BLaER1 treated with 17β-estradiol and CSF1 and Interleukin-3, amounts not matched to agents 10 nM and 100 nM (cell line): ENCODE measurements at regions not wholly inside any gene's neighbourhood (a gene's known extent, or its start where the extent isn't known, plus 50 kb on each side); places are given as distances from the start of the nearest gene placed in this dataset.

Experiments used
- H3K27ac ChIP-seq, 11 experiments: shearing (Covaris generic); formaldehyde crosslinking; 2 replicates each; pipeline ENCODE4 v1.8.1; 2022
- H3K27me3 ChIP-seq, 11 experiments: shearing (Covaris generic); formaldehyde crosslinking; 2 replicates each; pipeline ENCODE4 v1.8.1; 2022
- H3K36me3 ChIP-seq, 11 experiments: shearing (Covaris generic); formaldehyde crosslinking; 2 replicates each; pipeline ENCODE4 v1.8.1; 2022
- H3K4me1 ChIP-seq, 10 experiments: shearing (Covaris generic); formaldehyde crosslinking; 2 replicates each; pipeline ENCODE4 v1.8.1; 2022
- H3K4me2 ChIP-seq, 11 experiments: shearing (Covaris generic); formaldehyde crosslinking; 2 replicates each; pipeline ENCODE4 v1.8.1; 2022
- H3K4me3 ChIP-seq, 10 experiments: shearing (Covaris generic); formaldehyde crosslinking; 2 replicates each; pipeline ENCODE4 v1.8.1; 2022
- H3K9ac ChIP-seq, 11 experiments: shearing (Covaris generic); formaldehyde crosslinking; 2 replicates each; pipeline ENCODE4 v1.8.1; 2022
- H3K9me3 ChIP-seq, 11 experiments: shearing (Covaris generic); formaldehyde crosslinking; replicated peaks in 1 of 11; 2 replicates each; pipeline ENCODE4 v1.8.1; 2022
- H4K20me1 ChIP-seq, 11 experiments: shearing (Covaris generic); formaldehyde crosslinking; 2 replicates each; pipeline ENCODE4 v1.8.1; 2022
- Cebpa-rat ChIP-seq, 11 experiments: shearing (Covaris generic); IDR thresholded peaks; 2 replicates each; pipeline ENCODE4 v1.8.1; 2022

- no peaks in the 10 kb centered on the region for H3K36me3 ChIP-seq
- no peak overlapping the region for H3K4me2 ChIP-seq
- H3K9ac ChIP-seq: no peak overlapping the region
- no peaks in the 10 kb centered on the region for H4K20me1 ChIP-seq
- no peak overlapping the region for H3K27ac ChIP-seq
- no peaks in the 10 kb centered on the region for H3K27me3 ChIP-seq
- no peak for TF ChIP-seq Cebpa-rat (IDR thresholded peaks at IDR 0.05)
- H3K9me3 ChIP-seq: no peaks in the 10 kb centered on the region
- no peak overlapping the region for H3K4me3 ChIP-seq
- H3K4me1 ChIP-seq: no peaks in the 10 kb centered on the region
These were observed 345.2 kb upstream of the RSPO3 start for GRCh38 chr6:126773112-126773805.

GRCh38 chr6:126779331-126779730 is 339.1 kb upstream of the RSPO3 start:
- Histone ChIP-seq H3K4me3 (no peak overlapping the region), H3K9ac (no peak overlapping the region), H3K4me1 (peaks cover 0 to 7% (median 0%) of the 10 kb centered on the region in 10 experiments; a peak in 1 of 20 replicates), H3K4me2 (no peak overlapping the region), H3K36me3 (no peaks in the 10 kb centered on the region), H4K20me1 (no peaks in the 10 kb centered on the region), H3K9me3 (no peaks in the 10 kb centered on the region), H3K27ac (no peak overlapping the region), H3K27me3 (no peaks in the 10 kb centered on the region)
- TF ChIP-seq Cebpa-rat (IDR thresholded peaks at IDR 0.05): no peak

DNA sequence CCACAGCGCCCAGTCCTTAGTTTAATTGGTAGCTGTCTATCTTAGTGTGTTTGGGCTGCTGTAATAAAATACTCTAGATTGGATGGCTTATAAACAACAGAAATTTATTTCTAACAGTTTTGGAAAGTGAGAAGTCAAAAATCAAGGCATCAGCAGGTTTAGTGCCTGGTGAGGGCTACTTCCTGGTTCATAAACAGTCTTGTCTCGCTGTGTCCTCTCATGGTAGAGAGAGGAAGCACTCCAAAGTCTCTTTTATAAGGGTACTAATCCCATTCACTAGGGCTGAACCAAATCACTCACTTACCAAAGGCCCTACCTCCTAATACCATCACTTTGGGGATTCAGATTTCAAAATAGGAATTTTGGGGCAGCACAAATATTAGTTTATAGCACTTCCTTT is 336.9 kb upstream of the RSPO3 start:
- Histone ChIP-seq H4K20me1 (no peaks in the 10 kb centered on the region), H3K27ac (no peak overlapping the region), H3K36me3 (no peaks in the 10 kb centered on the region), H3K27me3 (no peaks in the 10 kb centered on the region), H3K4me2 (no peak overlapping the region), H3K4me1 (peaks cover 0 to 7% (median 0%) of the 10 kb centered on the region in 10 experiments; a peak in 1 of 20 replicates), H3K9ac (no peak overlapping the region), H3K4me3 (no peak overlapping the region), H3K9me3 (no peaks in the 10 kb centered on the region)
- TF ChIP-seq Cebpa-rat (IDR thresholded peaks at IDR 0.05): no peak

- Histone ChIP-seq H3K36me3 (no peaks in the 10 kb centered on the region), H3K9me3 (no peaks in the 10 kb centered on the region), H3K4me2 (no peak overlapping the region), H3K4me1 (peaks cover 0 to 7% (median 0%) of the 10 kb centered on the region in 10 experiments; a peak in 1 of 20 replicates), H4K20me1 (no peaks in the 10 kb centered on the region), H3K4me3 (no peak overlapping the region), H3K27ac (no peak overlapping the region), H3K27me3 (no peaks in the 10 kb centered on the region), H3K9ac (no peak overlapping the region)
- TF ChIP-seq Cebpa-rat (IDR thresholded peaks at IDR 0.05): no peak
These were observed 334.2 kb upstream of the RSPO3 start for GRCh38 chr6:126784161-126784790.

GRCh38 chr6:126786262-126786661 is 332.2 kb upstream of the RSPO3 start:
- TF ChIP-seq Cebpa-rat (IDR thresholded peaks at IDR 0.05): no peak
- Histone ChIP-seq H3K9ac (no peak overlapping the region), H3K27ac (no peak overlapping the region), H3K9me3 (no peaks in the 10 kb centered on the region), H3K36me3 (no peaks in the 10 kb centered on the region), H4K20me1 (no peaks in the 10 kb centered on the region), H3K4me1 (peaks cover 0 to 6% (median 0%) of the 10 kb centered on the region in 10 experiments; a peak in 1 of 20 replicates), H3K27me3 (no peaks in the 10 kb centered on the region), H3K4me2 (no peak overlapping the region), H3K4me3 (no peak overlapping the region)

DNA sequence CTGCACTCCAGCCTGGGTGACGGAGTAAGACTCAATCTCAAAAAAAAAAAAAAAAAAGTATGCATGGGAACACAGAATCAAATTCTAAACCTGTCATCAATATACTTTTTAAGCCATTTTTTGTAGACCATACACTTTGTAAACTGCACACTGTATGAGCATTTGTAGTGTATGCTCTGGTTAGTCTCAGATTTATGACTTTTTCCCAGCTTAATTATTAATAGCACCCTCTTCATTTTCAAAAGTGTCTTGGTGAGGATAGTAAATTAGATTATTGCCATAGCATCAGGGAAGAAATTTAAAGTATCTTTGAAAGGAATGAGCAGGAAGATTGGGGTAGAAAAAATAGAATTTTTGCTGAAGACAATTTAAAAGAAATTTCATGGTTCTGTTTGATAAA is 330.8 kb upstream of the RSPO3 start:
- Histone ChIP-seq H3K27ac (no peak overlapping the region), H3K36me3 (no peaks in the 10 kb centered on the region), H3K27me3 (no peaks in the 10 kb centered on the region), H3K9ac (no peak overlapping the region), H3K9me3 (no peaks in the 10 kb centered on the region), H4K20me1 (no peaks in the 10 kb centered on the region), H3K4me1 (no peaks in the 10 kb centered on the region), H3K4me2 (no peak overlapping the region), H3K4me3 (no peak overlapping the region)
- no peak for TF ChIP-seq Cebpa-rat (IDR thresholded peaks at IDR 0.05)

DNA sequence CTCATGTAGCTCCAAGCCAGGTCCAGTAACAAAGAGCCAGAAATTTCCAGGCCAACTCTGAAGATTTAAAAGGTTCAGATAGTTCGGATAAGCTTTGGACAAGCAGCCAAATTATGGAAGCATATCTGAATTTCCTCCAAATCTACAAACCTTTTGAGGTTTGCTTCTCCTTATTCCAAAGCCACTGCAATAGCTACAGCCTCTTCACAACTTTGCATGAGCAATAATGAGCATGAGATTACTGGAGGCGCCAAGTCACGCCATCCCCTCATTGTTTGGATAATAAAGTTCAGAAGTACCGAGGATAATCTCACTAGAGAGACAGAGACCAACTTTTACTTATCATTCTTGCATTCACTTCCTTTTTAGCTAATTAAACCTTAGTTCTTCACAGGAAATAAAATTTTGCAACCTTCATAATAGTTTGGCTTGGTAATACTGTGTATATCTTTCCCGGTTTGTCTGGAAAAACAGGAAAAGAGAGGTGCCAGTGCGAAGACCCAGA is 329.6 kb upstream of the RSPO3 start:
- Histone ChIP-seq H3K9me3 (no peaks in the 10 kb centered on the region), H3K27me3 (no peaks in the 10 kb centered on the region), H3K4me2 (no peak overlapping the region), H3K4me1 (no peaks in the 10 kb centered on the region), H3K36me3 (no peaks in the 10 kb centered on the region), H3K4me3 (no peak overlapping the region), H4K20me1 (no peaks in the 10 kb centered on the region), H3K27ac (no peak overlapping the region), H3K9ac (no peak overlapping the region)
- no peak for TF ChIP-seq Cebpa-rat (IDR thresholded peaks at IDR 0.05)

- no peak overlapping the region for H3K27ac ChIP-seq
- no peak for TF ChIP-seq Cebpa-rat (IDR thresholded peaks at IDR 0.05)
- no peaks in the 10 kb centered on the region for H3K36me3 ChIP-seq
- no peak overlapping the region for H3K4me2 ChIP-seq
- H3K4me1 ChIP-seq: no peaks in the 10 kb centered on the region
- H3K9me3 ChIP-seq: no peaks in the 10 kb centered on the region
- H3K4me3 ChIP-seq: no peak overlapping the region
- no peaks in the 10 kb centered on the region for H4K20me1 ChIP-seq
- no peak overlapping the region for H3K9ac ChIP-seq
- H3K27me3 ChIP-seq: no peaks in the 10 kb centered on the region
These were observed 326.0 kb upstream of the RSPO3 start for GRCh38 chr6:126792340-126793085.

- no peak overlapping the region for H3K9ac ChIP-seq
- no peak overlapping the region for H3K4me3 ChIP-seq
- H3K27me3 ChIP-seq: no peaks in the 10 kb centered on the region
- no peak overlapping the region for H3K27ac ChIP-seq
- no peak for TF ChIP-seq Cebpa-rat (IDR thresholded peaks at IDR 0.05)
- no peaks in the 10 kb centered on the region for H3K4me1 ChIP-seq
- no peaks in the 10 kb centered on the region for H3K9me3 ChIP-seq
- no peak overlapping the region for H3K4me2 ChIP-seq
- no peaks in the 10 kb centered on the region for H4K20me1 ChIP-seq
- H3K36me3 ChIP-seq: no peaks in the 10 kb centered on the region
These were observed 323.3 kb upstream of the RSPO3 start for GRCh38 chr6:126795161-126795560.
